Naive B cell (primary cell): ENCODE measurements at regions not wholly inside any gene's neighbourhood (a gene's known extent, or its start where the extent isn't known, plus 50 kb on each side); places are given as distances from the start of the nearest gene placed in this dataset.
"Not testable (repeated sequence)": the region's sequence is repeated elsewhere in the genome, so short reads cannot be mapped to it uniquely, and the experiment has no call there.

ENCODE experiments used
- ATAC-seq, 2 donors: fragments of 150-1000 bp; cut with Tn5 transposase; 2 replicates each; pipeline ENCODE4 v1.10.0; 2021; ENCODE audit warnings: low read depth in 2 of 2, mild to moderate bottlenecking in 2 of 2, moderate library complexity in 2 of 2
- DNase-seq: peaks from one replicate; pipeline ENCODE4 v3.0.0; 2022
- H3K27ac Mint-ChIP-seq, 6 donors: one replicate each; pipeline ENCODE4 v1.8.0; 2020 to 2022; ENCODE audit warnings: mild to moderate bottlenecking in 6 of 6, mixed read lengths in 6 of 6, moderate library complexity in 5 of 6, inconsistent platforms in 2 of 6
- H3K27me3 Mint-ChIP-seq, 3 donors: one replicate each; pipeline ENCODE4 v1.8.0; 2021 to 2022; ENCODE audit warnings: mixed read lengths in 3 of 3, mild to moderate bottlenecking in 1 of 3
- H3K36me3 Mint-ChIP-seq, 2 donors: one replicate each; pipeline ENCODE4 v1.8.0; 2020 to 2022; ENCODE audit warnings: mixed read lengths in 2 of 2, inconsistent platforms in 1 of 2, mild to moderate bottlenecking in 1 of 2
- H3K4me1 Mint-ChIP-seq, 3 donors: one replicate each; pipeline ENCODE4 v1.8.0; 2020 to 2022; ENCODE audit warnings: mixed read lengths in 3 of 3, inconsistent platforms in 1 of 3, mild to moderate bottlenecking in 1 of 3, moderate library complexity in 1 of 3
- H3K4me3 Mint-ChIP-seq, 8 donors: one replicate each; pipeline ENCODE4 v1.8.0; 2020 to 2022; ENCODE audit warnings: mild to moderate bottlenecking in 8 of 8, mixed read lengths in 8 of 8, moderate library complexity in 8 of 8, inconsistent platforms in 2 of 8
- H3K9me3 Mint-ChIP-seq, 7 donors: one replicate each; pipeline ENCODE4 v1.8.0; 2020 to 2022; ENCODE audit warnings: mixed read lengths in 7 of 7, mild to moderate bottlenecking in 5 of 7, inconsistent platforms in 2 of 7, moderate library complexity in 1 of 7

- no peak for ATAC-seq
- no peaks in the 10 kb centered on the region for H3K36me3 Mint-ChIP-seq
Observed at GRCh38 chr9:135353935-135354334, 125.6 kb upstream of the PPP1R26 start.

DNA sequence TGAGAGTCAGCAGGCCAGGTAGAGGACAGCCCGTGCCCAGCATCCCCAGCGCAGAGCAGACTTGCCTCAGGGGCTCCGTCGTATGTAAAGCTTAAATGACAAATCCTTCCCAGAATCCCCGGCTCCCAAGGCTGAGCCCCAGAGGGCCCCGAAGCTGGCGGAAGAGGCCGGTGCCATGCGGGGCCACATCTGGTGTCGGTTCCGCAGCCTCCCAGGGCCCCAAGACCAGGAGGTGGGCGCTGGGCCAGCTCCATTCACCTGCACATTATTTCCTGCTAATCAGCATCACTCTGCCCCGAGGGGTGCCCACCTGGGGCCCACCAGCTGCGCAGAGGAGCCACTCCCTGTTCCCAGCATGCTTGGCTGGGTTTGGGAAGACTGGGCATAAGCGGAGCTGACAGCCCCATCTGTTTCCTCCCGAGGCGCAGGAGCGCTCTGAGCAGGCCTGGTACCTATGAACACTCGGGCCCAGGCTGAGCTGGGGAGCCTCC is 124.0 kb upstream of the PPP1R26 start:
- ATAC-seq (no peak), DNase-seq (no peak)
- no peak overlapping the region for H3K4me3 Mint-ChIP-seq
- peak overlapping the region in 1 of 6 donors; percentile 44 for H3K27ac Mint-ChIP-seq
- no peaks in the 10 kb centered on the region for H3K36me3 Mint-ChIP-seq
- no peaks in the 10 kb centered on the region for H3K4me1 Mint-ChIP-seq
- no peaks in the 10 kb centered on the region for H3K9me3 Mint-ChIP-seq
- peaks cover 0 to 12% (median 12%) of the 10 kb centered on the region in 3 donors for H3K27me3 Mint-ChIP-seq

More at GRCh38 chr9:135353935-135354334, 125.6 kb upstream of the PPP1R26 start:
- Mint-ChIP-seq H3K9me3 (no peaks in the 10 kb centered on the region), H3K4me1 (no peaks in the 10 kb centered on the region), H3K27me3 (peaks cover 0 to 27% (median 18%) of the 10 kb centered on the region in 3 donors), H3K27ac (peak overlapping the region in 1 of 6 donors; percentile 58), H3K4me3 (peak overlapping the region in 1 of 8 donors; percentile 35)
- DNase-seq, result no peak

DNA sequence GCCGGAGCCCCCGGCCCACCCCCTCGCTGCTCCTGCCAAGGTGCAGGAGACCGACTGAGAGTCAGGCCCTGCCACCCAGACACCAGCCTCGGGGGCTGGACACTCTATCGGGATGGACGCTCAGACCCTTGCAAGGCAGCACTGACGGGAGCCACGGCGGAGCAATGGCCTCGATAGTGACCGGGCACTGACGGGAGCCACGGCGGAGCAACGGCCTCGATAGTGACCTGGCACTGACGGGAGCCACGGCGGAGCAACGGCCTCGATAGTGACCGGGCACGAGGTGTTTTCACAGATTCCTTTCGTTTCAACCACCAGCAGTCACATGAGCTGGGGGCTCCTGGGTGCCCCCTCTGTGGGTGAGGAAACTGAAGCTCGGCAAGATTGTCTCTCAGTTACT is 123.6 kb upstream of the PPP1R26 start:
- Mint-ChIP-seq H3K27me3 (peaks cover 0 to 10% (median 7%) of the 10 kb centered on the region in 3 donors), H3K27ac (no peak overlapping the region), H3K4me1 (no peaks in the 10 kb centered on the region), H3K4me3 (no peak overlapping the region), H3K9me3 (no peaks in the 10 kb centered on the region), H3K36me3 (no peaks in the 10 kb centered on the region)
- ATAC-seq (no peak), DNase-seq (no peak)

DNA sequence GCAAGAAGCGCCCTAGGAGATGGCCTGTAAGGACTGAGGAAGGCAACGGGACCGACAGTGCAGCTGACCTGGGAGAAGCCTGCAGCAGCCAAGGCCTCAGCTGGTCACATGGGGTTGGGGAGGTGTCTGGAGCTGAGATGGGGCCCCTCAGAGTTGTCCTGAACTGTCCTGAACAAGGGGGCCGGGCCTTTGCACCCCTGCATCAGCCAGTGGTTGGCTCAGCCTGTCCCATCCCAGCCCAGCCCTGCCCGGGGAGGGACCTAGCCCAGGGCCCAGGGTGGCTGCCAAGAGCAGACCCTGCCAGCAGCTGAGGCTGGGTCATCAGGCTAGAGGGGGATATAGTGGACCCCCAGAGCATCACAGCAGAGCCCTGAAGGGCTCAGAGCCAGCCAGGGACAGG is 122.8 kb upstream of the PPP1R26 start:
- no peak overlapping the region for H3K27ac Mint-ChIP-seq
- peaks cover 0 to 5% (median 0%) of the 10 kb centered on the region in 7 donors for H3K9me3 Mint-ChIP-seq
- DNase-seq (no peak), ATAC-seq (no peak)
- no peaks in the 10 kb centered on the region for H3K36me3 Mint-ChIP-seq
- H3K4me3 Mint-ChIP-seq, result no peak overlapping the region
- no peaks in the 10 kb centered on the region for H3K4me1 Mint-ChIP-seq
- H3K27me3 Mint-ChIP-seq, result peaks cover 0 to 7% (median 4%) of the 10 kb centered on the region in 3 donors

- ATAC-seq (no peak), DNase-seq (no peak)
- H3K27me3 Mint-ChIP-seq, result peaks cover 0 to 7% (median 2%) of the 10 kb centered on the region in 3 donors
- H3K9me3 Mint-ChIP-seq, result peaks cover 0 to 5% (median 2%) of the 10 kb centered on the region in 7 donors
- H3K4me1 Mint-ChIP-seq, result no peaks in the 10 kb centered on the region
- H3K27ac Mint-ChIP-seq, result no peak overlapping the region
- H3K36me3 Mint-ChIP-seq, result no peaks in the 10 kb centered on the region
- H3K4me3 Mint-ChIP-seq, result no peak overlapping the region
Observed at GRCh38 chr9:135357863-135358551, 121.6 kb upstream of the PPP1R26 start.

GRCh38 chr9:135358552-135358940 is 121.0 kb upstream of the PPP1R26 start:
- no peak for ATAC-seq
- H3K36me3 Mint-ChIP-seq, result no peaks in the 10 kb centered on the region
- H3K27ac Mint-ChIP-seq, result no peak overlapping the region
- no peak for DNase-seq
- H3K9me3 Mint-ChIP-seq, result peaks cover 0 to 6% (median 3%) of the 10 kb centered on the region in 7 donors
- no peak overlapping the region for H3K4me3 Mint-ChIP-seq
- no peaks in the 10 kb centered on the region for H3K4me1 Mint-ChIP-seq
- H3K27me3 Mint-ChIP-seq, result peaks cover 0 to 7% (median 5%) of the 10 kb centered on the region in 3 donors

DNA sequence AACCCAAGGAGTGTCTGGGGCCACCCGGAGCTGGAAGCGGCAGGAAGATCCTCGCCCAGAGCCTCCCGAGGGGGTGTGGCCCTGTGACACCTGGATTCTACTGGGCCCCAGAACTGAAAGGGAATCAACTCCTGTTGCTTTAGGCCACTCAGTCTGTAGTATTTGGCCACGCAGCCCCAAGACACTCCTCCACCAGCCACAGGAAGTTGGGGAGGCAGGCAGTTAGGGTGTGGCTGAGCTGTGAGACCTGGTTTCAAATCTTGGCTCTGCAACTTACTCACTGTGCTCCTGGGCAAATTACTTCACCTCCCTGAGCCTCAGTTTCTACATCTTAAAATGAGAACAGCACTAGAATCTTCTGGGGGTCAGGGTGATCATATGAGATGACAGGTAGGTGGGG is 119.8 kb upstream of the PPP1R26 start:
- DNase-seq (no peak), ATAC-seq (no peak)
- Mint-ChIP-seq H3K27ac (no peak overlapping the region), H3K27me3 (peaks cover 0 to 7% (median 5%) of the 10 kb centered on the region in 3 donors), H3K9me3 (peaks cover 0 to 6% (median 3%) of the 10 kb centered on the region in 7 donors), H3K36me3 (no peaks in the 10 kb centered on the region), H3K4me3 (no peak overlapping the region), H3K4me1 (no peaks in the 10 kb centered on the region)

- DNase-seq, result no peak
Observed at GRCh38 chr9:135360617-135361016, 119.0 kb upstream of the PPP1R26 start.

DNA sequence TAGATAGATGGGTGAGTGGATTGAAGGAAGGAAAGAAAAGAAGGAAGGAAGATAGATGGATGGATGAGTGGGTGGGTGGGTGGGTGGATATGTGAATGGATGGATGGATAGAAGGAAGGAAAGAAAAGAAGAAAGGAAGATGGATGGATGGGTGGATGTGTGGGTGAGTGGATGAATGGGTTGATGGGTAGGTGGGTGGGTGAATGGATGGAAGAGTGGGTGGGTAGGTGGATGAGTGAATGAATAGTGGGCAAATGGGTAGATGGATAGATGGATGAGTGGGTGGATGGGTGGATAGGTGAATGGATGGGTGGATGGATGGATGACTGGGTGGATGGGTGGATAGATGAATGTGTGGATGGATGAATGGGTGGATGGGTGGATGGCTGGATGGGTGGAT is 117.9 kb upstream of the PPP1R26 start:
- H3K4me1 Mint-ChIP-seq, ATAC-seq, H3K36me3 Mint-ChIP-seq, H3K9me3 Mint-ChIP-seq, DNase-seq, H3K4me3 Mint-ChIP-seq: not testable (repeated sequence)
- Mint-ChIP-seq H3K27me3 (peaks cover 0 to 14% (median 5%) of the 10 kb centered on the region in 3 donors), H3K27ac (peak overlapping the region in 1 of 6 donors; percentile 91)

More at GRCh38 chr9:135360617-135361016, 119.0 kb upstream of the PPP1R26 start:
- H3K27me3 Mint-ChIP-seq, result peaks cover 0 to 7% (median 5%) of the 10 kb centered on the region in 3 donors
- no peak for ATAC-seq
- H3K4me1 Mint-ChIP-seq, result no peaks in the 10 kb centered on the region
- peaks cover 0 to 6% (median 3%) of the 10 kb centered on the region in 7 donors for H3K9me3 Mint-ChIP-seq
- no peaks in the 10 kb centered on the region for H3K36me3 Mint-ChIP-seq
- H3K4me3 Mint-ChIP-seq, result no peak overlapping the region
- peak overlapping the region in 1 of 6 donors; percentile 33 for H3K27ac Mint-ChIP-seq

DNA sequence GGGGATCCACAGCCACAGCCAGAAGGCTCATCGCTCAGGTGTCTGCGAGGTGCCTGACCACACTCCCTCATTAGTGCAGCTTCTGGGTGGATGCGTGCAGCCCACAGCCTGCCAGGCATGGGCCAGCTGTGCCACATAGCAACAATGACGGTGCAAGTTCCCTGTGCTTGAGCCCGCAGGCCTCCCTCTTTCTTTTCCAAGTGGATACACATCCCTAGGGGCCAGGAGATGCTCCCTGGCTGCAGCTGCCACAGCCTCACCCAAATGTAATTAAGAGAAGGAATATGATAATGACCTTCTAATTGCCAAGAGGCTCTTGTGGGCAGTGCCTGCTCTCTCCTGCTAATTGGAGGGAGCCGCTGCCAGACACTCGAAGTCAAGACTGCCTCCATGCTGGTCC is 116.0 kb upstream of the PPP1R26 start:
- DNase-seq, result no peak
- peaks cover 0 to 13% (median 5%) of the 10 kb centered on the region in 3 donors for H3K27me3 Mint-ChIP-seq
- H3K36me3 Mint-ChIP-seq, result no peaks in the 10 kb centered on the region
- peaks cover 0 to 6% (median 3%) of the 10 kb centered on the region in 7 donors for H3K9me3 Mint-ChIP-seq
- H3K4me3 Mint-ChIP-seq, result no peak overlapping the region
- no peak overlapping the region for H3K27ac Mint-ChIP-seq
- no peak for ATAC-seq
- no peaks in the 10 kb centered on the region for H3K4me1 Mint-ChIP-seq

DNA sequence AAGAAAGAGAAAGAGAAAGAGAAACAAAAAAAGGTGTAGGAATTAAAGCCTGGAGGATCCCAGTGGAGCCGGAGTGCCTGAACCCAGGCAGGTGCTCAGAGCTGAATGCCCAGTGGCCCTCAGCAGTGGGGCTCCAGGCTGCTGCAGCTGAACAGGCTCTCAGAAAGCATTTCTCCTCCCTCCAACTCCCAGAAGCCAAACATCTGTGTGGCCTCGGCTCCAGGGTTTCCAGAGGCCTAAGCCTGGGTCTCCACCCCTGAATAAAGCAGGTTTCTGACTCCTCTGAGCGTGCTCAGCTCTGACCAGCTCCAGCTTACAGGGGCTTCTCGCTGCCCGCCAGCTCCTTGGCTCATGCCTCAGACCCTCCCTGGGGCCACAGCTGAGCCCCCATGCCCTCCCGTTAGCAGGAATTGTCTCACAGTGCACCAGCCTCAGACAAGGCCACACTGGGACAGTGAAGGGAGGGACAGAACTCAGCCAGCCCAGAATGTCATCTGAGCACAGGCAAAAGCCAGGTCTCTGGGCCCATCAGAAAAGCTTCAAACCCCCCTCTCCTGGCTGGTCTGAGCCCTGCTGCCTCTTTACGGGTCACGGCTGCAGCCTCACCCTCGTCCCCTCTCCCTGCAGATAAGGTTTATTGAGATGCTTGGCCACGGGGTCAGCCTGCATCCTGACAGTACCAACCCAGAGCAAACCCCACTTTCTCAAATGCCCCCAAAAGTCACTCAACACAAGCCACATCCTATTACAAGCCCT is 114.4 kb upstream of the PPP1R26 start:
- ATAC-seq (no peak), DNase-seq (no peak)
- no peak overlapping the region for H3K27ac Mint-ChIP-seq
- H3K36me3 Mint-ChIP-seq, result no peaks in the 10 kb centered on the region
- peaks cover 0 to 6% (median 5%) of the 10 kb centered on the region in 3 donors for H3K27me3 Mint-ChIP-seq
- H3K4me3 Mint-ChIP-seq, result peak overlapping the region in 1 of 8 donors; percentile 63
- peaks cover 0 to 6% (median 3%) of the 10 kb centered on the region in 7 donors for H3K9me3 Mint-ChIP-seq
- no peaks in the 10 kb centered on the region for H3K4me1 Mint-ChIP-seq

DNA sequence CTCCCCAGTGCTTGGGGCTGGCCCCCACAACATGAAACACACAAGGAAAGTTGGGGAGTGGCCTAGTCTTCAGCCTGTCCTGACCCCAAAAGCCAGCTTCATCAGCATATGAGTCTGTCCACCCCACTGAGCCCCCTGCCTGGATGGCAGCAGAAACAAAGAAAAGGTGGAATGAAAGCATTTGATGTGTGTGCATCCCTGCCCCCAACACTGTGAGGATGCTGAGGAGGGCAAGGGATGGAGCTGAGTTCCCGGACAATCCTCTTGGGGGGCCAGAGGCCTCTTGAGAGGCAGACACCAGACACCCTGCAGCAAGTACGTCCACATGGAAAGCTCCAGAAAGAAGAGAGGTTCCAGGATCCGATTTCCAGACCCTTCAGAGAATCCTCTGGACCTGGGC is 113.5 kb upstream of the PPP1R26 start:
- Mint-ChIP-seq H3K9me3 (peaks cover 0 to 6% (median 3%) of the 10 kb centered on the region in 7 donors), H3K27me3 (peaks cover 0 to 6% (median 5%) of the 10 kb centered on the region in 3 donors), H3K36me3 (no peaks in the 10 kb centered on the region), H3K27ac (no peak overlapping the region), H3K4me3 (no peak overlapping the region), H3K4me1 (no peaks in the 10 kb centered on the region)
- ATAC-seq, result no peak
- DNase-seq, result no peak

DNA sequence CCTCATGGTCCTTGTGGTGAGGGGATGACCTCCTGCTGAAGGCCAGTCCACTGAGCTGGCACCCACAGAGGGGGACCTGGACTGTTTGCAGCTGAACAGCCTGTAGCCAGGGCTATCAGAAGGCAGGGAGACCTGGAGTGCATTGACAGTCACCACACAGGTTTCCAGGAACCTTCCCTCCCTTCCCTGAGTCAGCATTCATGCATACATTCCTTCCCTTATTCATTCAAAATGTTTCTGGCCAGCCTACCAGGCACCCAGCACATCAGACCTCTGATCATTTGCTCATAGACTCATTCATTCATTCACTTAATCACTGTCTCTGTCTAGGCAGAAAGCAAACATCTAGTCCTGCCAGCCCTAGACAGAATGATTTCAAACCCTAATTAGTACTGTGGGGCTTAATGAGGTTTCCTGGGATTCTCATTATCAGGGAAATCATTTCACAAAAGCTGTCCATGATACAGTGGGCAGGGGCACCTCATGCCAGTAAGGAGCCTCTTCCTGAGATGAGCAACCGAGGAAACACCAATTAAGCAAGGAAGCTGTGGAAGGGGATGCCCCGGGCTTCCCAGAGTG is 110.1 kb upstream of the PPP1R26 start:
- no peaks in the 10 kb centered on the region for H3K4me1 Mint-ChIP-seq
- no peak for ATAC-seq
- DNase-seq, result no peak
- H3K27me3 Mint-ChIP-seq, result peaks cover 0 to 6% (median 4%) of the 10 kb centered on the region in 3 donors
- no peaks in the 10 kb centered on the region for H3K36me3 Mint-ChIP-seq
- H3K9me3 Mint-ChIP-seq, result no peaks in the 10 kb centered on the region
- no peak overlapping the region for H3K27ac Mint-ChIP-seq
- H3K4me3 Mint-ChIP-seq, result no peak overlapping the region
